GM19452 (cell line): ENCODE measurements at regions not wholly inside any gene's neighbourhood (a gene's known extent, or its start where the extent isn't known, plus 50 kb on each side); places are given as distances from the start of the nearest gene placed in this dataset.
A peak's percentile ranks its signal among the peaks of the same experiment; 100 is the strongest.
"Not testable (repeated sequence)": the region's sequence is repeated elsewhere in the genome, so short reads cannot be mapped to it uniquely, and the experiment has no call there.

Experiments used
- ATAC-seq: cut with Tn5 transposase; IDR thresholded peaks from one replicate; pipeline ENCODE4 v1.9.1; 2021; ENCODE audit not compliant: unreplicated experiment

DNA sequence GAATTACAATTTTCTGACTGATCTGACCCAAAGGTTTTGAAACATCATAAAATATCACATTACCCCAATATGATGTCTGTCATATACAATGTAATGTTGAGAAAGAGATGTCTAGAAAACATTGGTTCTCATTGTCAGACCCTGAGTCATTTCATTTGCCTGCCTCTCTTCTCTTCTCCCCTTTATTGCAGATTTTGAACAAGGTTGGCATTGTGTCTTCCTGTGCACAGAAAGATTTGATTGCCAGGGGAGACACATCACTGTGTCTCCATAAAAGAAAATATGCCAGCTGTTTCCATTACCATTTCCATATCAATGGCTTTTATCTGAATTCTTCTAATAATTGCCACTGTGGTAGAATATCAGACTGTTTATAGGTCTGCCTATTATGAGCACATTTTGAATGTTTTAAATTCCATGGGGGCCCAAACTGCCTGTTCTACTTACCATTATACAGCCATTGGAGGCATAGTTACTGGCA lies 65.6 kb downstream of the IFI44 start:
- ATAC-seq: no peak

DNA sequence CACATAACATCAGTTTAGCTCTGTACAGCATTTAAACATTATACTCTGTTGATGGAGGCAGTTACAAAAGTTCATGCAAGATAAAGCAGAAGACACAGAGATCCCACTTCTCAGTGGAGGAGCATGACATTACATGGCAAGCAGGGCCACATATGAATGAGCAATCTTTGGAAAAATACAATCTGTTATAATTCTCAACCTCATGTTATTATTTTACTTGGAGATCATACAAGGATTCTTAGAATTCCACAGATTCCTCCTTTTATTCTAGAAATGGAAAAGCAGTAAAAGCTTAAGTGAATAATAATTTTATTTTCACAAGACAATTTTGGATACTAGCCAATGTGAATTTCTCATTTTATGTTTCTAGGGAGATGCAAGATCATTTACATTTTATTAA lies 66.6 kb downstream of the IFI44 start:
- ATAC-seq: no peak

DNA sequence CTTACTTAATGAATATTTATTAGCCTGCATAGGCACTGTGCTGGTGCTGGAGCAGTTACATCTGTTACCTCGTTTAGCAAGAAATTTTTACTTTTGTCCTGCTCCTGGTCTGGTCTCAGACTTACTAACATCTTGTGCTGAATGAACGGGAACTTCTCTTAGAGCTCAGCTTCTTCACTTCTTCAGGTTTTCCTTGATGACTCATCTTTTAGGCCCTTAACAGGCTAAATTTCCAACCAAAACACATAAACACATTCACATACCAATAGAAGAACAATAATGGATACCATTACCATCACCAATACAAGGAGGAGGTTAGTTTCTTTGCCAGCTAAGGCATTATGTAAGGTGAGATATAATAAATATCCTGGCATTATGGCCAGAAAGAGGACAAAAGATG lies 68.9 kb downstream of the IFI44 start:
- no peak for ATAC-seq

DNA sequence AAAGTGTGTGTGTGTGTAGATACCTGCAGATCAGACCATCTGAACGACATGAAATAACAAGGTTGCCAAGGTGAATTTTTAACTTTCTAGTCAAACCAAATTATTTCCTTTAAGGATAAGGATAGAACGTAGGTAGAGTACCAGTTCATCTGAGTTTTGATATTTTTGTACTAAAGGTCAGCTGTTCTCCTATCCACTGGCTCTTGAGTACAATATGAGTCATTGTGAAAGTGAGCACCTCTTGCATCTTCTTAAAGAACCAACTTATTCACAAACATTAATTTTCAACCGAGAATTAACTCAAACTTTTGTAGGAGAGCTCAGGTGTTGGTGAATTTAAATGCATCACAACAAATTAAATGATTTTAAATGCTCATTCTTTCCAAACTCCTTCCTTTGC lies 71.5 kb downstream of the IFI44 start:
- peak; percentile 74 for ATAC-seq

DNA sequence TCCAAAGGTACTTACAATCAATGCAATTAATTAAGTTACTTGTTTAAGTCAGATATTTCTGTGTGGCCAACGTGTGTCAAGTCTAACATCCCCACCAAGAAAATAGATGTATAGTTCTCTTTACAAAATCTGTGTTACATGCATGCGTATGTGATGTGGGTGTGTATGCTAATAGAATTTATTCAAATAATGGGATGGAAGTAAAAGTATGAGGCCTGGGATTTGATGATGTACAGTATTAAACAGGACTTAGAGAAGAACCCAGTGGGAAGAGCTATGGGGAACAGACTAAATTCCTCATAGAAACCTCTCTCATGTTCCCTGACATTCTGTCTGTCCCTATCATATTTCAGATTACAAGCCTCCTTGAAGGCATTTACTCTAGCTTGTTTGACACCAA lies 72.5 kb downstream of the IFI44 start:
- ATAC-seq: no peak

DNA sequence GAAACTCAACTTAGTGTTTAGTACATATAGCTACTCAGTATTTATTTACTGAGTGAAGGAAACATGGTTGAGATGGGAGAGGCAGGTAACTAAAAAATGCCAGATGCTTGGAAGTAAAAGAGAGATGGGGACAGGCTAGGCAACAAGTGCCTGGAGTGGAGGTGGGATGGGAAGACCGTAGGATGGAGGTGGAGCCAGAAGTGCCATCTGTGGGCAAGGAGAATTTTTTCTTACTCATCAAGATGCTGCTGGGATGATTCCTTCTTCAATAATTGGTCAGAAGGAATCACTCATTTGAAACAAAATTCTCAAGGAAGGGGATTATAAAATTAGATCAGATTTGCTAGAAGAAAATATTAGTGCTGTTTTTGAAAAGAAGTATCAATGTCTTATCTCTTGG lies 72.9 kb downstream of the IFI44 start:
- ATAC-seq: no peak

DNA sequence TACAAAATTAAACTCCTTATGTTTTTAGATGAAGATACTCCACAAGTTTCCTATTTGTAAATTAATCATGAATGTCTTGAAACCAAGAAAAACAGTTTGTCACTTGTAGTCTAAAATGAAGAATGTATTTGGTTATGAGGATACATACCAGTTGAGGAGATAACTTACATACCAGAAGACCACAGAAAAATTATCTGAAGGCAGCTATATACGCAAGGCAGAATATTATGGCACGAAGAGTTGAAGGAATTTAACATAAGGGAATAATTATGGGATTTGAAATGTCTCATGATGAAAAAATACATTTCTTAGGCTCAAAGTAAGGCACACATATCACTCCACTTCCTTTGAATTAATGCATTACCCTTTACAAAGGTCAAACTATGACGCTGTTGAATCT lies 73.3 kb downstream of the IFI44 start:
- no peak for ATAC-seq

DNA sequence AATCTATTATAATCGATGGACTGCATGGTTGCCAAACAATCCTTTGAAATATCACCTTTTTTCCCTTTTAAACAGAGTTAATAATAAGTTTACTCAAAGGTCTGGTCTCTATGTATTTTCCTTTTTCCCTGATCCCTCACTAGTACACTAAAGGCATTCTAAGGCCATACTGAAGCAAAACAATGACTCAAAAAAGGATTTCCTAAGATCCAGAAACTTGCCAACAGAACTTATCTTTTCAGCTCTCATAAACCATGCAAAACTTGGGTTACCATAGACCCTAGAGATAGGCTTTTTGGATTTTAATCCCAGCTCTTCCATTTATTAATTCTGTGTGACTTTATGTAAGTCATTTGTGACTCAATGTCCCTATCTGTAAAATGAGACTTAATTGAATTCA lies 77.1 kb downstream of the IFI44 start:
- no peak for ATAC-seq

DNA sequence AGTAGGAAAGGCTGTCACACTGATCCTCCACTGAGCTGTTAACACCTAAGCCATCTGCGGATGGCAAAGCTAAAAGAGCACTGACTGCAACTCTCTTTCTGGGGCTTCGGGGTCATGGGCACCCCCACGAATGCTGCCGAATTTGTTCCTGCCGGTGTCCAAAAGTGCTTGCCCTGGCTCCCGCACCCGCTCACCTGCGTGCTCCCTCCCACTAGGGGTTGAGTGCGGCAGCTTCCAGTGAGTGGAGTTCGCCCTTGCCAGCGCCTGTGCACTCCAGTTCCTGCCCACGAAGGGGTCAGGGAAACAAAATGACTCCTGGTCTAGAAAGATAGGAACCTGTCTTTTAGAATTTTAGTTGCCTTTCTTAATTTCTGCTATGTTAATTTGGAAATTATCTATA lies 78.7 kb downstream of the IFI44 start:
- no peak for ATAC-seq

DNA sequence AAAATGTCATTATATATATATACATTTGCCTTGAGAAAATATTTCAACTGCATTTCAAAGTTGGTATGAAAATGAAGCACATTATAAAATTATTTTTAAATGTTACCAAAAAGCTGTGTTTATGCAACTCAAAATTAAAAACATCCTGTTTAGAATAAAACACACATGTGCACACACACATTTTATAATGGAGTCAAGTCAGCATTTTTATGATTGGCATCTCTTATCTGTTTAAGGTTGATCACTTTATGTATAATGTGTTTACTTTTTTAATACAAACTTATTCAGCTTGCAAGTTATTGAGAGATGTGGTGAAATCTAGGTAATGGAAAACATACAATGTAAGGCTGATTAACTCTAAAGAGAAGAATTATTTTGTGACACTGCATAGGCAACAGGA lies 80.4 kb downstream of the IFI44 start:
- ATAC-seq: no peak

DNA sequence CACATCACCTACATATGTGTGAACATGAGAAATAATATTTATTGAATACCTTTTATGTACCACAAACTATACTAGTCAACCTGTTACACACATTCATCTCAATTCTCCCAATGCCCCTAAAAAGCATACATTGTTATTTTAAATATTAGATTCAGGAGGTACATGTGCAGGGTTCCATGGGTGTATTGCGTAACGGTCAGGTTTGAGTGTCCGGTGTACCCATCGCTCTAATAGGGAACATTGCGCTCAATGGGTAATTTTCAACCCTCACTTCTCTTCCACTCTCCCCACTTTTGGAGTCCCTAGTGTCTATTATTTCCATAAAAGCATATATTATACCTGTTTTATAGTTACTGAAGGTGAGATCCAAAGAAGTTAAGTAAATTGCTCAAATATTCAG lies 82.0 kb downstream of the IFI44 start:
- ATAC-seq: no peak

DNA sequence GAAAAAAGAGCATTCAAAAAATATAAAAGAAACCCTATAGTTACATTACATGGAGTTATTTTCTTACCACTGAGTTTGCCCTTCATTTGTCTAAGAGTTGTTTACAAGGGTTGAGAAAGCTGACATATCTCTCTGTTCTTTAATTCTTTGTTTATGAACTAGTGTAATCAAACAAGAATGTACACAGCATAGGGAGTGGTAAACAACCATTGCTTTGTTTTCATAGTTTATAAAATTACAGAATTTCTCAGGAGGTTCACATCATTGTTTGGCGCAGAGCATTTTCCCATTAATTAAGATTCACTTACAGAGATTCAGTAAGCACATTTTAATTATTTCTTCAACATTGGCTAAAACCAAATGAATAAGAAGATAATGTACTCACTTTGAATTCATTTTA lies 87.6 kb downstream of the IFI44 start:
- ATAC-seq: no peak

DNA sequence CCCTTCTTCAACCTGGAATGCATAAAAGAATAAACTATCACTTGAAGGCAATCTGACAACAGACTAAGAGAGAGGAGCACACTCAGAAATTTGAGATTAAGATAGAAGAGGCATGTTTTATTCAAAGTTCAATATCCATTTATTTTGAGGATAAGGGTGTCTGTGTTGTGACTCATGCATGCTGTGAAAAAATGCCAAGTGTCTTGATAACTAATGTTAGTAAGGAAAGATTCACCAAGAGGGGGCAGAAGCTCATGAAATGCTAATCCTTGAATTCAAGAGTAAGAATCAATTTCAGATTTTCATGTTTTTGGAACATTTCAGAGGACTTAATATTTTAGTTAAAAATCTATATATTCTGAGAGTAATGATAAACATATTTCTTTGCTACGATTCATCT lies 94.0 kb downstream of the IFI44 start:
- ATAC-seq: no peak

DNA sequence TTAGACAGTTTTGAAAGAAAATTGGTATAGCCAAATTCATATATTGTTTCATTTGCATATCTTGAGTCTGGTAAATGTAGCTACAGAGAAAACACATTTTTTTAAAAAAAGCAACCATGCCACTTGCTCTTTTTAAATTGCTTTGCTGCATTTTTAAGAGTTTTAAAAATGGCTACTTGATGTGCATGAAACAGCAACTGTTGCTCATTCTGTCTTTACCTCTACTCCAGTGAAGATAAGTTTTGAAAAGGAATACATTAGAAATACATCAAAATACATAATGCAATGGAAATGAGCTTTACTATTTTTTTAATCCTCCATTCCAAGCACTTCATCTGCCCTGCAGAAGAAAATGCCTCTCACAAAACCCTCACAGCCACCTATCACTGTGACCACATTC lies 95.5 kb downstream of the IFI44 start:
- ATAC-seq: no peak

DNA sequence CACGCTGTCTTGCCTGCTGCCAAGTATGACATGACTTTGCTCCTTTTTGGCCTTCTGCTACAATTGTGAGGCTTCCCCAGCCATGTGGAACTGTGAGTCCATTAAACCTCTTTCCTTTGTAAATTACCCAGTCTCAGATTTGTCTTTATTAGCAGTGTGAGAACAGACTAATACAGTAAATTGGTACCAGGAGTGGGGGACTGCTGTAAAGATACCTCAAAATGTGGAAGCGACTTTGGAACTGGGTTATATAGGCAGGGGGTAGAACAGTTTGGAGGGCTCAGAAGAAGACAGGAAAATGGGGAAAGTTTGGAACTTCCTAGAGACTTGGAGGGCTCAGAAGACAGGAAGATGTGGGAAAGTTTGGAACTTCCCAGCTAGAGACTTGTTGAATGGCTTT lies 104.0 kb downstream of the IFI44 start:
- not testable (repeated sequence) for ATAC-seq

DNA sequence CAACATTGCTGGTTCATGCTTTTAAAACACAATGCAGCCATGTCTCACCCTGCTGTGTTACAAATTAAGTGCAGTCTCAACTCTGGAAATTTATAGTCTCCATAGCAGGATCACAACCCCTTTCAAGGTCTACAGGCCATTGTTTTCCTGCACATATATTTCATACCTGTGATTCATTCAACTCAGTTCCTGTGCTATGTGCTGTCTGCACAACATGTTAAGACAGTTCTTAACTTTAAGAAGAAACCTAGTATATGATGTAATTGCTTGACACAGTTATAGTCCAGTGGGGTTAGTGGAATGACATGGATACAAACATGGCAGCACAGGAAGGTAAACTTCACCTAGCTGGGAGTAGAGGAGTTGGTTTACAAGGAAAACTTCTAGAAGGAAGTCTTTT lies 106.4 kb downstream of the IFI44 start:
- no peak for ATAC-seq

DNA sequence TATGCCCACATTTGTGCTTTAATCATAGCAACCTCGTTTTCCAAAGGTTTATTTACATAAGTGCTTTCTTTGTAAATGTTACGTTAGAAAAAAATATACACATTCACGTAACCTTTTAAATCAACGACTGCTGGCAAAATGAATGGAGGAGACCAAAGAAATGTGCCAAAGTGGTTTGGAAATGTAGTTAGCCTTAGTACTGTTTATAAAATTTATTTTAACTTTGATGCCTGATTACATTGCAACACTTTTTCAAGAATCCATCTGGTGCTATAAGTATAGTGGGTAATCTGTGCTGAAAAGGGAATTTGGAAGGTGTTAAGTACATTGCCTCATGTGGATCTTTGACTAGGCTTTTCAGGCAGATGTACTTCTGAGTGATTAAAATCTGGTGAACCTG lies 108.9 kb downstream of the IFI44 start:
- ATAC-seq: no peak

DNA sequence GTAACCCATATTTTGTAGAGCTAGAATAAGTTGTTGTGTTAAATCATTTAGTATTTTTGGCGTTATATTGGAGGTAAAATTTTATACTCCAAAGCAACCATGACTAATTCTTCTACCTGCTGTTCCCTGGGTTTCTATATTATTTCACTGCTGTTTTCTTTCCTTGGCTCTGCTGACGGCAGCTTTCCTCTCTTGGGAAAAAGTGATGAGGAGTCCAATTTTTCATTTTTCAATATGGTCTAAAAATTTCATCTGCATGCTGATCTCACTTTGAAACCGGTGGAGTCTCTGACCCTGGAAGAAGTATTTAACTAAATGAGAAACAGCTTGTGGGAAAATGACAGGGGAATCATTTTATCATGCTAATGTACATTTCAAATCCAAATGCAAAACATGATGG lies 110.2 kb downstream of the IFI44 start:
- ATAC-seq: no peak

DNA sequence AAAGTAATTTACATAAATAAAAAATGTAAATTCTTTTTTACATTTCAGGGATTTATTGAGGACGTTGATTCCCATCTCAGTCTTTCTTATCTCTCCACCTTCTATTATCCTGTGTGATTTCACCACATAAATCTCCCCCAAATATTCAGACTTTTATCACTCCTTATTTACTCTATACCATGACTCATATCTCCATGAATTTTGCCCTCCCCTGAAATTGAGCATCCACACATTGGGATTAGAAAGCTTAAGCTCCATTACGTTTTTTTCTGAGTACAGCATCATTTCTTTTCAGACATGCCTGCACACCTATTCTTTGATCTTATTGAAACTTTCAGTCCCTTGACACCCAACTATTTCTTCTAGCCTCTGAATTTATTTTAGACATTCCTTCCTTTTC lies 111.2 kb downstream of the IFI44 start:
- ATAC-seq: no peak

DNA sequence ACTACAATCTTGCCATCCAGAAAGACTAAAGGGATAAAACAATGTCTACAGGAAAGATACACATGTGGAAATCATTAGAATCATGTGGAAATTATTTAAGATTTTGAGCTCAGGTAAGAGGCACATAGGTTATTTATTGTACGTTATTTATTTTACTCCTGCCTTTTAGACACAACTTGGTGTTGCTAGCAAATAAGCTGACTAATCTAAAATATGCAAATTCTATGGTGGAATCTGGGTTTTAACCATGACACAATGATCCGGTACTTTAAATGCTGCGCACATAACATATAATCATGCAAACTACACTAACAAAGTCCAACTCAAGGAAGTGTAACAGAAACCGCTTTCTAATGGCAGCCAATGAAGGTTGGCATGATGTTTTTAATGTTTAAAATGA lies 112.5 kb downstream of the IFI44 start:
- no peak for ATAC-seq

DNA sequence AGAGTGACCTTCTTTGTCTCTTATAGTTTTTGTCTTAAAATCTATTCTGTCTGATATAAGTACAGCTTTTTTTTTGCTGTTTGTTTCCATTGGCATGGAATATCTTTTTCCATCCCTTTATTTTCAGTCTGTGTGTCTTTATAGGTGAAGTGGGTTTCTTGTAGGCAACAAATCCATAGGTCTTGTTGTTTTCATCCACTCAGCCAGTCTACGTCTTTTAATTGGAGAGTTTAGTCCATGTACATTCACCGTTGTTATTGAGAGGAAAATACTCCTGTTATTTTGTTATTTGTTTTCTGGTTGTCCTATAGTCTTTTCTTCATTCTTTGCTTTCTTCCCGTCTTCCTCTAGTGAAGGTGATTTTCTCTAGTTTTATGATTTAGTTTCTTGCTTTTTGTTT lies 115.9 kb downstream of the IFI44 start:
- no peak for ATAC-seq

DNA sequence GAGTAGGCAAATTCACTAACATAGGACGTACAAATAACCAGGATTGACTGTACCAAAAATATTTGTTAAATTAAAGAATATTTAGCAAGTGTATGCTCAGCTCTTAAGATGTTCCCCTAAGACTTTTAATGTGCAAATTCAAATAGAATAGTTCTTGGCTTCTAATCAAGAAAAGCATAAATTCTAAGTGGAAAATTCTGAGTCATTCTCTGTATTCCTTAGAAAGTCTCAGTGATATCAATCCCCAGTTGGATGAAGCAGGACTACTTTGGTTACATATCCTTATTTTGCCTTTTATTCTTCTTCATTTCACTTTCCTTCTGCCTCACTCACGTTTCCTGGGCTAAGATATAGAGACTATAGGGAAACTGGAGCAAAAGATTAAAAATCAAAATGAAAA lies 130.2 kb downstream of the IFI44 start:
- no peak for ATAC-seq

DNA sequence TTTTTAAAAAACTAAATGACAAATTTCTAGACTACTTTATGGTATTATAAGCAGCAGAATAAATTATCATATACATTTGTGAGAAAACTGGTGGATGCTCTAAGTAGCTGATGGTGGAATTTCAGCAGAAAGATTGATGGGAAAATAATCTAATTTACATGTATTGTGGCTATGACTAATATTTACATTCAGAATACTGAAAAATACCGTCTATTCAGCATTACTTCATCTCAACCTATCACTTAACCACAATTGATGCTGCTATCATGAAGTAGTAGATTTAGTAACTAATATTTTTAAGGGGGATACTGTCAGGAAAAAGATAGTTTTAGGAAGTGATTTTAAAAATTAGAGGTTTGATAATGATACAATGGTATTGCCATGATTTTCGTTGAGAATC lies 137.9 kb downstream of the IFI44 start:
- no peak for ATAC-seq

DNA sequence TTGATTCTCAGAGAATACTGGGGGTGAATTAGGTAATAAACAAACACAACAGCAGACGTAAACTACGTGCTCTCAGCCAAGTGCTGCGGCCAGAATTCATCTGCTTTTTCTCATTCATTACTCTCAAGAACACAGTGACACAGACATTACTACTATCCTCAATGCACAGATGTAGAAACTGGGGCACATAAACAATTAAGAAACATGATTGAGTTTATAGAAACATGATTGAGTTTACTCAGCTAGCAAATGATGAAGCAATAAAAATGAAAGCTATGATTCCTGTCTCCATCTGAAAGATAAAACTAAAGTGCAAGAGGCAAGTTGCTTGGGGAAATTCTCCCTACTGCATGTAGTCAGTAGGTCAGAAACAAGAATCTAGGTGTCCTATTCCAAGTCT lies 140.5 kb downstream of the IFI44 start:
- no peak for ATAC-seq
